DOHH2 (cell line): ENCODE measurements at regions not wholly inside any gene's neighbourhood (a gene's known extent, or its start where the extent isn't known, plus 50 kb on each side); places are given as distances from the start of the nearest gene placed in this dataset.

Experiments
- H3F3A ChIP-seq: fragments of 200-600 bp; sonication (generic), shearing (Covaris generic); 2 replicates; pipeline ENCODE4 v1.6.0; 2016; ENCODE audit warnings: antibody characterized with exemption, mild to moderate bottlenecking; ENCODE audit not compliant: control insufficient read depth, insufficient read depth
- H3K27ac ChIP-seq: fragments of 200-600 bp; sonication (generic); 2 replicates; pipeline ENCODE4 v1.5.1; 2014; ENCODE audit warnings: low read depth, mild to moderate bottlenecking, low read length, moderate library complexity
- H3K27me3 ChIP-seq: fragments of 200-600 bp; sonication (generic); 2 replicates; pipeline ENCODE4 v1.6.1; 2014; ENCODE audit warnings: mild to moderate bottlenecking, low read length, mixed read lengths; ENCODE audit not compliant: control insufficient read depth
- H3K36me3 ChIP-seq: fragments of 200-600 bp; sonication (generic); 2 replicates; pipeline ENCODE4 v1.6.1; 2014; ENCODE audit warnings: mild to moderate bottlenecking, low read length, moderate library complexity, mixed read lengths; ENCODE audit not compliant: control insufficient read depth
- H3K4me1 ChIP-seq: fragments of 200-600 bp; sonication (generic); 2 replicates; pipeline ENCODE4 v1.6.1; 2014; ENCODE audit warnings: mild to moderate bottlenecking, low read length, mixed read lengths; ENCODE audit not compliant: control insufficient read depth
- H3K4me2 ChIP-seq: fragments of 200-600 bp; sonication (generic); 2 replicates; pipeline ENCODE4 v1.6.0; 2014; ENCODE audit warnings: mild to moderate bottlenecking, low read length, moderate library complexity
- H3K4me3 ChIP-seq: fragments of 200-600 bp; sonication (generic); 2 replicates; pipeline ENCODE4 v1.5.1; 2014; ENCODE audit warnings: mild to moderate bottlenecking, low read length, mixed read lengths
- H3K79me2 ChIP-seq: fragments of 200-600 bp; sonication (generic); 2 replicates; pipeline ENCODE4 v1.6.1; 2014; ENCODE audit warnings: mild to moderate bottlenecking, low read length, mixed read lengths; ENCODE audit not compliant: control insufficient read depth
- H3K9me2 ChIP-seq: fragments of 200-600 bp; sonication (generic); replicated peaks from 2 replicates; pipeline ENCODE4 v1.6.1; 2014; ENCODE audit warnings: mild to moderate bottlenecking, low read length, mixed read lengths; ENCODE audit not compliant: control insufficient read depth
- H3K9me3 ChIP-seq: fragments of 200-600 bp; sonication (generic); 2 replicates; pipeline ENCODE4 v1.6.1; 2014; ENCODE audit warnings: antibody characterized with exemption, low read length, mixed read lengths; ENCODE audit not compliant: control insufficient read depth, insufficient read depth
- H4K20me1 ChIP-seq: fragments of 200-600 bp; sonication (generic); 2 replicates; pipeline ENCODE4 v1.6.0; 2014; ENCODE audit warnings: low read depth, mild to moderate bottlenecking, antibody characterized with exemption, low read length, moderate library complexity; ENCODE audit not compliant: control insufficient read depth, insufficient read depth
- EZH2phosphoT487 ChIP-seq: fragments of 200-600 bp; sonication (generic); IDR thresholded peaks from 2 replicates; pipeline ENCODE4 v1.6.1; 2017; ENCODE audit warnings: borderline replicate concordance, mild to moderate bottlenecking, antibody characterized with exemption, low read length, moderate library complexity, mixed read lengths
- TF ChIP-seq, protein P1 (sequence below): fragments of 200-600 bp; sonication (generic); IDR thresholded peaks from one replicate; pipeline ENCODE4 v1.5.1; 2014; ENCODE audit warnings: antibody characterized with exemption, mild to moderate bottlenecking, low read depth, low read length; ENCODE audit not compliant: poor library complexity, severe bottlenecking

DNA sequence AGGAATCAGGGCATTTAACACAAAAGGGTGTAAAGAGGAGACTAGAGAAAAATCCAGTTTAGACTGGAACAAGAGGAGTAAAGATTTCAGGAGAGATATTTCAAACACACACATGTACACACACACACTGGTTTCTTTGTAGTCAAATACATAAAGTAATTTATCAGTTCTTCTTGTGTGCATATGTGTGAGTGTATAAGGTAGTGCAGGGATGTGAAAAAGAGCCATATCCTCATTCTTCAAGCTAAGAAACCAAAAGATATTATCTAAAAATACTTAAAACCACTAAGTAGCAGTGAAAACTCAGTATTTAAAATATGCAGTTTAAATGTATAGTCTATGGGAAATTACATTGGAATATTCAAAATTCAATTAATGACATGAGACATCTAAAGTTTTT, 52.5 kb upstream of the CARD18 start:
- H3F3A ChIP-seq = no peaks in the 10 kb centered on the region
- H3K27ac ChIP-seq = no peak overlapping the region
- H3K4me2 ChIP-seq = no peak overlapping the region
- H4K20me1 ChIP-seq = no peaks in the 10 kb centered on the region
- H3K79me2 ChIP-seq = no peaks in the 10 kb centered on the region
- no peak for TF ChIP-seq EZH2phosphoT487
- TF ChIP-seq, protein P1, sequence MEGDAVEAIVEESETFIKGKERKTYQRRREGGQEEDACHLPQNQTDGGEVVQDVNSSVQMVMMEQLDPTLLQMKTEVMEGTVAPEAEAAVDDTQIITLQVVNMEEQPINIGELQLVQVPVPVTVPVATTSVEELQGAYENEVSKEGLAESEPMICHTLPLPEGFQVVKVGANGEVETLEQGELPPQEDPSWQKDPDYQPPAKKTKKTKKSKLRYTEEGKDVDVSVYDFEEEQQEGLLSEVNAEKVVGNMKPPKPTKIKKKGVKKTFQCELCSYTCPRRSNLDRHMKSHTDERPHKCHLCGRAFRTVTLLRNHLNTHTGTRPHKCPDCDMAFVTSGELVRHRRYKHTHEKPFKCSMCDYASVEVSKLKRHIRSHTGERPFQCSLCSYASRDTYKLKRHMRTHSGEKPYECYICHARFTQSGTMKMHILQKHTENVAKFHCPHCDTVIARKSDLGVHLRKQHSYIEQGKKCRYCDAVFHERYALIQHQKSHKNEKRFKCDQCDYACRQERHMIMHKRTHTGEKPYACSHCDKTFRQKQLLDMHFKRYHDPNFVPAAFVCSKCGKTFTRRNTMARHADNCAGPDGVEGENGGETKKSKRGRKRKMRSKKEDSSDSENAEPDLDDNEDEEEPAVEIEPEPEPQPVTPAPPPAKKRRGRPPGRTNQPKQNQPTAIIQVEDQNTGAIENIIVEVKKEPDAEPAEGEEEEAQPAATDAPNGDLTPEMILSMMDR = no peak
- H3K9me2 ChIP-seq = no peaks in the 10 kb centered on the region
- no peak overlapping the region for H3K4me3 ChIP-seq
- H3K4me1 ChIP-seq = no peaks in the 10 kb centered on the region
- H3K9me3 ChIP-seq = no peaks in the 10 kb centered on the region
- no peaks in the 10 kb centered on the region for H3K27me3 ChIP-seq
- H3K36me3 ChIP-seq = no peaks in the 10 kb centered on the region

DNA sequence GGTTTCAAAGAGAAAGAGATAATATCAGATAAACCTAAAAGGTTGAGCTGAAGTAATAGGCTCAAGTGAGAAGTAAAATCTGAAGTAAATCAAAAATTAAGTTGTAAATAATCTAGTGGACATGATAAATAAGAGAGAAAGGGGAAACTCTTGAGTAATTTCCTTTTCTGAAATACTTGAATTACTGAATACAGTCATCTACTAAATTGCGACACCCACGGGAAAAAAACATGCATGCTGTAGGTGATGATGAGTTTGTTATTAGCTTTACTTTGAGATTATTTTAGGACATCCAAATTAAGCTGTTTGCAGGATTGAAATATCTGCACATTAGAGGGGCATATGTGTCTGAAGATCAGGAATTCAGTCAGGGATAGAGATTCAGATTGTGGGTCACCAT, 50.0 kb upstream of the CARD18 start:
- no peaks in the 10 kb centered on the region for H3K9me3 ChIP-seq

More for the DNA sequence above, 50.0 kb upstream of the CARD18 start:
- H4K20me1 ChIP-seq = no peaks in the 10 kb centered on the region
- no peaks in the 10 kb centered on the region for H3K9me2 ChIP-seq
- no peak for TF ChIP-seq EZH2phosphoT487
- TF ChIP-seq, protein P1 = no peak
- no peaks in the 10 kb centered on the region for H3K27me3 ChIP-seq
- no peaks in the 10 kb centered on the region for H3K79me2 ChIP-seq
- no peaks in the 10 kb centered on the region for H3K4me1 ChIP-seq
- no peaks in the 10 kb centered on the region for H3K36me3 ChIP-seq
- no peak overlapping the region for H3K27ac ChIP-seq
- H3K4me3 ChIP-seq = no peak overlapping the region
- H3F3A ChIP-seq = no peaks in the 10 kb centered on the region
- H3K4me2 ChIP-seq = no peak overlapping the region
